ENCODE measurements at regions not wholly inside any gene's neighbourhood (a gene's known extent, or its start where the extent isn't known, plus 50 kb on each side); places are given as distances from the start of the nearest gene placed in this dataset.

DNA sequence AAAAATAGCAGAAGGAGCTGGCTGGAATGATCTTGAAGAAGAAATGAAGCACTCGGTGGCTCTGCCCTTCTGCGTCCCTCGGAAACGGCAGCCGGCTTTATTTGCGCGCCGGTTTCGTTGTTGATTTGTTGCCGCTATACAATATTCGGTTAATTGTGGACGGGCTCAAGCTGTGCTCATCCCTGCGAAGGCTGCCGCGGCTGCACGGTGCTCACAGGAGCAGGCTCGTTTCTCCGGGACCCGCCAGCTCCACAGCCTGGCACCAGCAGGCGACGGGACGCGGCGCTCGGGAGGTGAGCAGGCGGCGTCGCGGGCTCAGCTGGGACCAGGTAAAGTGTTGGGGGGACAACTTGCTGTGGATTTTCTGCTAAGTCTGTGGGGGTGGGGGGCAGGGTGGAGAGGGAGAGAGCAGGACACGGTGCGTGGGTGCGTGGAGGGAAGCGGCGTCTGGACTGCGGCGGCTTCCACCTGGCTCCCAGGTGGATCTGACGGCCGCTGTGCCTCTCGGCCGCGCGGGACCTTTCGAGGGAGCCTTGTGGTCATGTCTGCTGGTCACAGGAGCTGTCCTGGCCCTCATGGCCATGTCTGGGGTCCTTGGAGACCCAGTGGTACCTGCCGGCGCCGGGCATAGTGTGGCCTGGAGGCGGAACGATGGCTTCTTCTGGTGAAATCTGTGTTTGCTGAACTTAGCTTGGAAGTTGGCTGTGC, 90.9 kb downstream of the TEX29 start:
- TF ChIP-seq, protein P1, sequence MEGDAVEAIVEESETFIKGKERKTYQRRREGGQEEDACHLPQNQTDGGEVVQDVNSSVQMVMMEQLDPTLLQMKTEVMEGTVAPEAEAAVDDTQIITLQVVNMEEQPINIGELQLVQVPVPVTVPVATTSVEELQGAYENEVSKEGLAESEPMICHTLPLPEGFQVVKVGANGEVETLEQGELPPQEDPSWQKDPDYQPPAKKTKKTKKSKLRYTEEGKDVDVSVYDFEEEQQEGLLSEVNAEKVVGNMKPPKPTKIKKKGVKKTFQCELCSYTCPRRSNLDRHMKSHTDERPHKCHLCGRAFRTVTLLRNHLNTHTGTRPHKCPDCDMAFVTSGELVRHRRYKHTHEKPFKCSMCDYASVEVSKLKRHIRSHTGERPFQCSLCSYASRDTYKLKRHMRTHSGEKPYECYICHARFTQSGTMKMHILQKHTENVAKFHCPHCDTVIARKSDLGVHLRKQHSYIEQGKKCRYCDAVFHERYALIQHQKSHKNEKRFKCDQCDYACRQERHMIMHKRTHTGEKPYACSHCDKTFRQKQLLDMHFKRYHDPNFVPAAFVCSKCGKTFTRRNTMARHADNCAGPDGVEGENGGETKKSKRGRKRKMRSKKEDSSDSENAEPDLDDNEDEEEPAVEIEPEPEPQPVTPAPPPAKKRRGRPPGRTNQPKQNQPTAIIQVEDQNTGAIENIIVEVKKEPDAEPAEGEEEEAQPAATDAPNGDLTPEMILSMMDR (IDR thresholded peaks at IDR 0.05; ENCODE audit: low read depth, low read length, poor library complexity, severe bottlenecking) = no peak
- no peak for TF ChIP-seq EZH2phosphoT487 (IDR thresholded peaks at IDR 0.05; ENCODE audit: borderline replicate concordance, low read length)

Measured in DOHH2 (cell line).